ENCODE measurements at regions not wholly inside any gene's neighbourhood (a gene's known extent, or its start where the extent isn't known, plus 50 kb on each side); places are given as distances from the start of the nearest gene placed in this dataset.

DNA sequence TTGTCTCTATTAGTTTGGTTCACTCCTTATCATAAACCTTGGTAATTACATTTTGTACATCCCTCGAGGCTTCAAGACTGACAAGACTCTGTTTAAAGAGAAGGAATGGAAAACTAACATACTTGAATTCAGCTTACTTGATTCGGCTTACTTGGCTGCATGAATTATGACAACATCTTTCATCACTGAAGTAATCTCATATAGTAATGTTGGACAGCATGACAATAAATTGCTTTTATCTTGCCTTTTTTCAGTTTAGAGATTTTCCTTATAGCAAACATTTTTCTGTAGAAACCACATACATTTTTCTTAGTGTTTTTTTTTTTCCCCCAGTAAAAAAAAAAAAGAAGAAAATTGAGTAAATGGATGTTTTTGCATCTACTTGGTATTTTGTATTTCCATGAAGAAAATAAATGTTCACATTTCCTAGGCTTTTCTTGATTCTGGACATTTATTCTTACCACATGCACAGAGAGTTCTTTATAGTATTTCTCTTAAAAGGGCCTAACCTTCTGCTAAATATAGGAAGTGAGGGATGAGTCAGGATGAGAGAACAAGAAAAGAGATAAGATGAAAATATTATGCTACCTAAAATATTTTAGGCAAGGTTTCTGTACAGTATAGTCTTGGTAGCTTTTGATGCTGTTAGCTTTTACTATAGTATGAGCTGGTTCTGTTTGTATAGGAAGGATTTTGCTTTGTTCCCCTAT, 101.0 kb upstream of the HDGFL1 start:
- DNase-seq = no peak

DNA sequence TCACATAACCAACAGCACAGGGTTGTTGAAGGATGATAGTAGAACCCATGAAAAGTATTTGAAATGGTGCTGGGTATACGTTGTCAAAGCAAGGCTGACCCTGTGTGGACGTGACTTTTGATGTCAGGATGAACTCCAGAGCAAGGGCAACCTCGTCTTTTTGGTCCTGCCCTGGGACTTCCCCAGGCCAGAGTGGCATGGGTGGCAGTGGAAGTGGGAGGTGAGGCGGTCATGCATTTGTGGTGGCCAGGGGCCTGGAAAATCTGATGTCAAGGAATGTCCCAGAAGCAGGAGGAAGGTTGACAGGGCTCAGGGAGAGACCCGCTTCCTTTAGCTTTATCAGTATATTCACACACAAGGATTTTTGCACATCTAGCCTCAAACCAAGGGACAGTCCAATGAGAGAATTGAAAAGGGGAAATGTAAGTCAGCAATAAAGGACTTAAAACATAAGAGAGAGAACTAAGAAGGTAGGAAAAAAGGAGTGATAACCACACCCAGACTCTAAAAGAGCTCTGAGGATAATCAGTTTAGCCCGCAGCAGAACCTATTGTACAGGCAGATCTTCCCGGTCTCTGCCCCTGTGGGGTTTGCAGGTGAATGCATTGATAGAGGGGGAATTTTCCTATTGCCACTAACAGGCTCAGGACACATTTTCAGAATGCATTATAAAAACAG, 98.8 kb upstream of the HDGFL1 start:
- DNase-seq = no peak

DNA sequence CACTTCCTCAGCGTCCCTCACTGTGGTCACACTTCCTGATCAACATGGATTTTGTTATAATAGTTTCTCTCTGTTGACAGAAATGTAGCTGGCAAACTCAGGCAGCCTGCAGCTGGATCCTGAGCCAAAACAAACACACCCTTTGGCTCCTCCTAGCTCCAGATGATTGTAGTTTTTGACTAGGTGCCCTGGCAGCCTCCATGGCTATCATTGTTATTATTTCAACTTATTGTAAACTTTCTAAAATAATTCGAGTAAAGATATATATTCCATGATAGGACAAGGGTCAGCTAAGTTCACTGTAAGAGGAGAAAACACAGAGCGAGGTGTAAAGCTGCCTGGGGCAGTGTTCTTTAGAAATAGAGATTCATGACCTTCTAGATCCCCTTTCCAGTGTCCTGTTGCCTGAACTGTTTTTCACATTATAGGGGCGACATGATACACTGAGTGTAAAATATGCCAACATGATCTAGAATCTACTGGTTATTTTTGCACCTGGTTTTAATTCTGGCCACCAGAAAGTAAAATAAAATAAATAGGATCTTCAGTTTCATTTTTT, 98.2 kb upstream of the HDGFL1 start:
- peak; percentile 75 for DNase-seq

DNA sequence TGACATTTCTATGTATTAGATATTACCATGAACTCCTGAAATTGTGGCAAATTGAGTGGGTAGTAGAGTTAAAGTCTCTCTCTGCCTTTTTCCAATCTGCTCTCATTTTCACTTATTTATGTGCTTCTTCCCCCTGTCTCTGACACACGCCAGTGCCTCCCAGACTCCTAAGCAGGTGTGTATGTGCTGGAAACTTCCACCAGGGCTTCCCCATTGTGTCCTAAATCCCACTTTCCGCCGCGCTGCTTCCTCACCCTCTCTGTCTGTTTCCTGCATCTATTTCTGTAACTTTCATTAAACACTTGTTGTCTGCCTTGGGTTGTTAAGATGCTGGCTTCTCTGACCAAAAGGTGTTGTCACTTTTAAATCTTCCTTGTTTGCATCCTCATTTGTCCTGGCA, 97.6 kb upstream of the HDGFL1 start:
- no peak for DNase-seq

DNA sequence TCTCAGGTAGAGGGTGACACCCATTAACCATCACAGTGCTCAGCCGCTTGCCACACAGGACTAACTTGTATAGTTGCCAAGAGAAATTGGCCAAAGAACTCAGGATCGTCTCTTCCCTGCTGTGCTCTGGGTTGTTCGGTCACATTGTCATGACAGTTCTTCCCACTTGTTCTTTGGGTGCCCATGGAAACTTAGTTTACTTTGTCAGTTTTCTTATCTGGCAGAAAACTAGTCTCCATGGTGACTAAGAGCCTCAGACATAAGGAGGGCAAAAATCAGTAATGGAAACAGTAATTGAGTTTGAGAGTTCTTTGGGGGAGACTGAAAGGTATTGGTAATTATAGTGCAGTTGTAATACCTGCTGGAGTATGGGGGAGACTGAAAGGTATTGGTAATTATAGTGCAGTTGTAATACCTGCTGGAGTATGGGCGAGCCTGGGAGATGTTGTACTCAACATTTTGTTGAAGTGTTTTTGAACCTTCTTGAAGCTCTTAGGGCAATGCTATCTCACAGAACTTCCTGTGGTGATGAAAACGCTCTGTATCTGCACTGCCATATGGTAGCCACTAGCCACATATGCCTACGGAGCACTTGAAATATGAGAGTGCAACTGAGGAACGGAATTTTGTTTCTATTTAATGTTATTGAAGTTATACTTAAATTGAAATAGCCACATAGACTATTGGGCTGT, 95.2 kb upstream of the HDGFL1 start:
- DNase-seq = no peak

DNA sequence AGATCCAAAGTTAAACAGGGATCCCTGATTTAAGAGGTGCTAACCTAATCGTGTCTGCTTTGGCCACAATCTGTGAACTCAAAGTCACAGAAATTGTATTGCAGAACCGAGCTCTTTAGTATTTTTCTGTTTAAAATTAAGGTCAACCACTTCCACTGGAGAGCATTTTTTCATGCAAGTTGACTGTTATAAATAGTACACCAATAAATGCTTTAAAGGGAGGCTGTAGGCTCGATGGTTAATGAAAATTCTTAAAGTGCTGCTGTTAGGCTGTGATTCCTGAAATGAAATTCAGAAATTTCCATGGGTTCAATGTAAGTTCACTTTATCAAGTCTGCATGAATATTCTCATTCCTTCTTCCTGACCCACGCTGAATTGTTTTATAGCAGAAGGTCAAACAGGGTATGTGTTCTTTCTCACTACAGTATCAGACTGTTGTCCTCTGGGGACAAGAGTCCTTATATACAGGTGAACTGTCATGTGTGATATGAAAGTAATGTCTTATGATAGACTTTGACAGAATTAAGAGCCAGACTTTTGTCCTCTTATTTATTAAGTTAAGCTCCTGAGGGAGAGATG, 92.5 kb upstream of the HDGFL1 start:
- DNase-seq = no peak

DNA sequence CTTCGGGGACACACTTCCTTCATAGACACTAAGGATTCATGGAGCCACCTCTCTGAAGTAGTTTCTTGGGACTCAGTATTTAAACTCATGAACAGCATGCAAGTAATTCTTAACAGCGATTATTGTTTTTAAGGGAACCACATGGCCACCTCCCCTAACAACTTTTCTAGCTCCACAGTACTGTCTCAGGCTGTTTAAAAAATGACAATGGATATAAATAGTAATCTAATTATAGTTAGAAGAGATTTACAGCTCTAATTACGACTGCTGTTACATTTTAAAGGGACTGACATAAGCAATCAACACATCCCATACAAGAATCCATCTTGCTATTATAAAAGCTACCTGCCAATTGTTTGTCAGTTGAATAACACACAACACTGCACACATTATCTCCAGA, 72.1 kb upstream of the HDGFL1 start:
- no peak for DNase-seq

DNA sequence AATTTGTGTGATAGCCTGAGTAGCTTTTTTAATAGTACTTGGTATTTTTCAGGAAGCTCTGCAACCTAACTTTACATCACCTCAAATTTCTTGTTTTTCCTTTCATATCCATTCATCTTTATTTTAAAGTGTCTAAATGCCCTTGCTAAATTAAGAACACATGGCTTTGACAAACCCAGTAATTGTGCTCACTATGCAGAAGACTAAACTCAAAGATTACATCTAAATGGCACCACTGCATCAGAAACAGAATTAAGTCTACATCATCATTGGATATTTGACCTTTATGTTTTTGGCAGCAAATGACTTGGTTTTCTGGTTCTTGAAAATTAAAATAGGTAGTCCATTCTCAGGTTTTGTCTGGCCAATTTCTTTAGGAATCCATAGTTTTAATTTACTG, 69.6 kb upstream of the HDGFL1 start:
- no peak for DNase-seq

DNA sequence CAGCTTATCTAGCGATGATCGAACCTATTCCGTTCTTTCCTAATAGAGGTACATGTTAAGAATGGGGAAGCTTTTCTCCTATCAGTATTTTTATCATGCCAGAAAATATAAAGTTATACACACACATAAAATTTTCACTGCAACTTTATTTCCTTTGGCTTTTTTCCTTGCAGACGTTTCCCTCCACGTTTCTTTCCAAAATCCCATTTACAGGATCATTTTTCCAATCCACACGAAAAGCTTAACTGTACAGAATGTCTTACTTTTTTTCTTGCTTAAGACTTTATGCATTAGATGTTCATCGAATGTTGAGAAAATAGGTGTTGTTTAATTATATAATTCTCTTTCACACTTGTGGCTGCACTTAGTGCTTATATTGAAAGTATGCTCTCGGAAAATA, 62.9 kb upstream of the HDGFL1 start:
- no peak for DNase-seq

DNA sequence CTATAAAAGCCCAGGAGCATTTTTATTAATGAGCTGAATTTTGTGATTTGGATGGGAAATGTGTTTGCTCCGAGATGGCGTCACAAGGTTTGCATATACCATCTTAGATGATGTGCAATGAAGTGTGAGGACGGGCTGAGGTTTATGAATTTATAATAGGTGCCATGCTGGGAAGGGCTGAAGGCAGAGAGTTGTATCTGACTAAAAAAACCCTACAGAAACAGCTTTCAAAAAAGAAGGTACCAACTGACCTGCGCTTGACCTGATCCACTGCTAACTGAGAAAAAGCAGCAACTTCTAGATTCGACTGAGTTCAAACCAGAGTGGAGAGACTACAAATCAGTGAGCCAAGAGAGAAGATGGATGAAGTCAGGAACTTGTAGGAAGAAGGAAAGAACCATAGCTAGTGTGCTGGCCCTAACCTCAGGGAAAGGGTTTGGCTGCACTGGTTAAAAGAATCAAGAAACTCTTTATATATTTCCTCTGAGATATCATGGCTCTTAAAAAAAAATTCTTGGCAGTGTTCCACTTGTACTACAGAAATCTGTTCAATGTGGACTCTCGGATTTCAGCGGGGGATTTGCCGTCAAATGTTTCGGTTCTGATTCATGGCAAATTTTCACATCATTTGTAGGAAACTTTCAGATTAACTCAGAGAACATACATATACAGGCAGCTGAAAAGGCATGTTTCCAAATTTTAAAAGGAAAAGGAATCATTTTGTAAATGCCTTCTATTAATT, 56.5 kb upstream of the HDGFL1 start:
- DNase-seq = no peak

DNA sequence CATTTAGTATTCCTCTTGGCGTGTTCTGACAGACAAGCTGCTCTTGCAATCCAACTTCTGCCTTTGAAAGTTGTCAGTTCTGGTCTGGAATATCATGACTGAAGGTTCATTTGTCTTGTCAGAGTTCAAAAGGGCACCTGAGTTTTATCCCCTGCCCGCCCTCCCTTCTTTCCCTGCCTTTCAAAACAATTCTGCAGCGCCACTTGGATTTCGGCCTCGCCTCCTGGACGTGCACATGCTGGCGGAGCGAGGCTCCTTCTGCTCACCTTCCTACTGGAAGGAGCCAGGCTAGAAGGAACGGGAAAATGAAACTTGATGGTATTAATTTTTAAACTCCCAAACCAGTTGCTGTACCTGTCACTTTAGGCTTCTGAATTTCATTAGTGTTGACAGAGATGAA, 55.7 kb upstream of the HDGFL1 start:
- DNase-seq = no peak

DNA sequence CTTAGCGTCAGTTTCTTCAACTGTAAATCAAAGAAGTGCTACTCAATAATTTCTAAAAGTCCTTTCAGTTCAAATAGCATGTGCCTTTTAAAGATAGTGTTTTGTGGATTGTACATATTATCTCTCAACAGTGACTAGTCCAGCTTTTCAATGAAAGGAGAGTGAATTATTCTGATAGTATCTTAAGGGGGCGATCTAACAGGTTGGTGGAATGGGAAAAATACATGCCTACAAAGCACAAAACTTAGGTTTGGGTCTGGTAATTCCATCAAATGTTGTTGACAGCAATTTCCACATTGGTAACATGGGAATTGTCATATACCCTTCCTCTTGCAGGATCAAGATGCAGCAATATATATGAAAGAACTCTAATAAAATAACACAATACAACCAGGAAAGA, 50.1 kb upstream of the HDGFL1 start:
- DNase-seq = no peak
